ENCODE measurements at regions not wholly inside any gene's neighbourhood (a gene's known extent, or its start where the extent isn't known, plus 50 kb on each side); places are given as distances from the start of the nearest gene placed in this dataset.

DNA sequence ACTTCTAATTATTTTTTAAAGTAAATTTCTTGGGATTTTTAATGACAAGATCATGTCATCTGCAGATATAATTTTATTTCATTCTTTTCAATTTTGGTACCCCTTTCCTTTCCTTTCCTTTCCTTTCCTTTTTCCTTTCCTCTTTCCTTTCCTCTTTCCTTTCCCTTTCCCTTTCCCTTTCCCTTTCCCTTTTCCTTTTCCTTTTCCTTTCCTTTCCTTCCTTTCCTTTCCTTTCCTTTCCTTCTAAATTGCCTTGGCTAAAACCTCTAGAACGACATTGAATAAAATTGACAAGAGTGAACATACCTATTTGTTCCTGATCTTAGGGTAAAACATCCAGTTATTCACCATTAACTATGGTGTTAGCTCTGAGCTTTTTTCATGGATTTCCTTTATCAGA lies 334.1 kb downstream of the NDFIP2 start:
- TF ChIP-seq, protein P1, sequence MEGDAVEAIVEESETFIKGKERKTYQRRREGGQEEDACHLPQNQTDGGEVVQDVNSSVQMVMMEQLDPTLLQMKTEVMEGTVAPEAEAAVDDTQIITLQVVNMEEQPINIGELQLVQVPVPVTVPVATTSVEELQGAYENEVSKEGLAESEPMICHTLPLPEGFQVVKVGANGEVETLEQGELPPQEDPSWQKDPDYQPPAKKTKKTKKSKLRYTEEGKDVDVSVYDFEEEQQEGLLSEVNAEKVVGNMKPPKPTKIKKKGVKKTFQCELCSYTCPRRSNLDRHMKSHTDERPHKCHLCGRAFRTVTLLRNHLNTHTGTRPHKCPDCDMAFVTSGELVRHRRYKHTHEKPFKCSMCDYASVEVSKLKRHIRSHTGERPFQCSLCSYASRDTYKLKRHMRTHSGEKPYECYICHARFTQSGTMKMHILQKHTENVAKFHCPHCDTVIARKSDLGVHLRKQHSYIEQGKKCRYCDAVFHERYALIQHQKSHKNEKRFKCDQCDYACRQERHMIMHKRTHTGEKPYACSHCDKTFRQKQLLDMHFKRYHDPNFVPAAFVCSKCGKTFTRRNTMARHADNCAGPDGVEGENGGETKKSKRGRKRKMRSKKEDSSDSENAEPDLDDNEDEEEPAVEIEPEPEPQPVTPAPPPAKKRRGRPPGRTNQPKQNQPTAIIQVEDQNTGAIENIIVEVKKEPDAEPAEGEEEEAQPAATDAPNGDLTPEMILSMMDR (IDR thresholded peaks at IDR 0.05; ENCODE audit: low read depth, low read length, poor library complexity, severe bottlenecking) = no peak
- TF ChIP-seq EZH2phosphoT487 (IDR thresholded peaks at IDR 0.05; ENCODE audit: borderline replicate concordance, low read length) = no peak

Measured in DOHH2 (cell line).